ENCODE measurements at regions not wholly inside any gene's neighbourhood (a gene's known extent, or its start where the extent isn't known, plus 50 kb on each side); places are given as distances from the start of the nearest gene placed in this dataset.

DNA sequence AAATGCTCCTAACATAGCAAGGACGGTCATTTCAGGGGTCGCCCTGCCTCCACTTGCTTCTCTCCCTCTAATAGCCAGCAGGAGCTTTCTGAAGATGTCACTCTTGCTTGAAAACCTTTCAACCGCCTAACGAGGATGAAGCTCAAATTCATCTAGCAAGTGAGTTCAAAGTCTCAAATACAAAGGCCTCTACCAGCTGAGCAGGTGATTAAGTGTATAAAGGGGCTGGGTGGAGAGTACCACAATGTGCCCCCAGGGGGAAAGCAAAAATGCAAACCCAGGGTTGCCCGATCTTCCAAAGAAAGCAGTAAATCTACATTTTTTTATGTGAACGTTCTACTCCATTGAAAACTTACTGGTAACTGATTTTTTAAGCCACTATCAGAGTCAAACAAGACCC lies 50.4 kb upstream of the GRIP2 start:
- H3K4me3 ChIP-seq = no peak overlapping the region
- no peak for DNase-seq
- intact Hi-C loops (cut with DNase I) = no loop called here
- no peaks in the 10 kb centered on the region for H3K9me3 ChIP-seq
- ATAC-seq = no peak
- H3K27ac ChIP-seq = no peak overlapping the region
- TF ChIP-seq POLR2A (IDR thresholded peaks at IDR 0.05) (no peak), CTCF (IDR thresholded peaks at IDR 0.05) (no peak)
- 51% methylated on average over 5 of the region's 6 CpGs for WGBS (ENCODE audit: insufficient coverage, low coverage, low lambda C conversion rate, missing lambda C conversion rate)
- H3K36me3 ChIP-seq = no peaks in the 10 kb centered on the region
- H3K4me1 ChIP-seq = peaks cover 0 to 7% (median 0%) of the 10 kb centered on the region in 4 donors
- H3K27me3 ChIP-seq = no peaks in the 10 kb centered on the region

DNA sequence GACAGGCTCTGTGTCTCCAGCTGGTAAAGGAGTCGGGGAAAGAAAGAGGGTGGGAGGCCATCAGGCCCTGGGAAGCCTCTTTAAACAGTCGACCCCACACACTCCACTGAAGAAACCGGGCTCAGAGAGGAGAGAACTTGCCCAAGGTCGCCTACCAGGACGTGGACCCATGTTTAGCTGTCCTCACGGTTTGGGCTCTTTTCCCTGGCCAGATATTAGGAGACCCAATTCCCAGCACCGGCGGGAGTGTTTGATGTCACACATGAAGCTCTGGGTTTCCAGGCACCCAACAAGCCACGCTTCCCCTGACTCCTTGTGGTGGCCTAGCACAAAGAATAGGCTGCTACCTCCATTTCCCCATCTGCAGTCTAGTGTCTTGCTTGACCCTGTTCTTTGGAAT lies 52.2 kb upstream of the GRIP2 start:
- H3K27me3 ChIP-seq = no peaks in the 10 kb centered on the region
- no peak overlapping the region for H3K4me3 ChIP-seq
- no peak for ATAC-seq
- intact Hi-C loops (cut with DNase I) = no loop called here
- peaks cover 0 to 7% (median 0%) of the 10 kb centered on the region in 4 donors for H3K4me1 ChIP-seq
- H3K36me3 ChIP-seq = no peaks in the 10 kb centered on the region
- 84% methylated on average over 5 of the region's 9 CpGs for WGBS (ENCODE audit: insufficient coverage, low coverage, low lambda C conversion rate, missing lambda C conversion rate)
- H3K27ac ChIP-seq = no peak overlapping the region
- no peaks in the 10 kb centered on the region for H3K9me3 ChIP-seq
- DNase-seq = no peak
- TF ChIP-seq CTCF (IDR thresholded peaks at IDR 0.05) (no peak), POLR2A (IDR thresholded peaks at IDR 0.05) (no peak)

- ATAC-seq = no peak
- Histone ChIP-seq H3K36me3 (no peaks in the 10 kb centered on the region), H3K27ac (no peak overlapping the region), H3K4me1 (peaks cover 0 to 5% (median 0%) of the 10 kb centered on the region in 4 donors), H3K4me3 (no peak overlapping the region), H3K9me3 (no peaks in the 10 kb centered on the region), H3K27me3 (no peaks in the 10 kb centered on the region)
- intact Hi-C loops (cut with DNase I) = no loop called here
- no peak for DNase-seq
- 66% methylated on average over 3 of the region's 5 CpGs for WGBS (ENCODE audit: insufficient coverage, low coverage, low lambda C conversion rate, missing lambda C conversion rate)
- TF ChIP-seq POLR2A (IDR thresholded peaks at IDR 0.05) = no peak
- no peak for TF ChIP-seq CTCF (IDR thresholded peaks at IDR 0.05)
Measured at GRCh38 chr3:14592836-14593235, 52.7 kb upstream of the GRIP2 start.

DNA sequence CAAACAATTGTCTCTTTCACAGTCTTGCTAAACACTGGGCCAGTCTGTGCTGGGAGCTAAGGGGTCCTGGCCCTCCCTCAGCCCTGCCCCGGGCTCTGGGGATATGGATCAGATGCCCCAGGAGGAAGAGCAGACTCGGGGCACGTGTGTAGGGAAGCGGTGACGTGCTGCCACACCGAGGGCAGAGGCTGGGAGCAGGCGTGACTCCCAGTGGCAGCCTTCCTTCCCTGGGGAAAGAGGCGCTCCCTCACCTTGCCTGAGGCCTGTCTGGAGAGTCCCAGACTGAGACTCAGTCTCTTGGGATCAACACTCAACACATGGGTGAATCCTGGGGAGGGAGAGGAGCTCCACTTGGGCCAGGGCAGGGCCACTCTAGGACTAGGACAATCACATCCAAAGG lies 54.1 kb upstream of the GRIP2 start:
- Histone ChIP-seq H3K9me3 (no peaks in the 10 kb centered on the region), H3K4me1 (no peaks in the 10 kb centered on the region), H3K4me3 (no peak overlapping the region), H3K27ac (no peak overlapping the region), H3K36me3 (no peaks in the 10 kb centered on the region), H3K27me3 (no peaks in the 10 kb centered on the region)
- intact Hi-C loops (cut with DNase I) = no loop called here
- no peak for ATAC-seq
- WGBS (ENCODE audit: insufficient coverage, low coverage, low lambda C conversion rate, missing lambda C conversion rate) = 61% methylated on average over 7 of the region's 8 CpGs
- no peak for DNase-seq
- TF ChIP-seq POLR2A (IDR thresholded peaks at IDR 0.05) (no peak), CTCF (IDR thresholded peaks at IDR 0.05) (no peak)

- no peak overlapping the region for H3K27ac ChIP-seq
- ATAC-seq = no peak
- DNase-seq = no peak
- no peaks in the 10 kb centered on the region for H3K4me1 ChIP-seq
- H3K4me3 ChIP-seq = no peak overlapping the region
- no peaks in the 10 kb centered on the region for H3K36me3 ChIP-seq
- 92% methylated on average over 2 of the region's 8 CpGs for WGBS (ENCODE audit: insufficient coverage, low coverage, low lambda C conversion rate, missing lambda C conversion rate)
- H3K27me3 ChIP-seq = no peaks in the 10 kb centered on the region
- no peaks in the 10 kb centered on the region for H3K9me3 ChIP-seq
- intact Hi-C loops (cut with DNase I) = no loop called here
- no peak for TF ChIP-seq CTCF (IDR thresholded peaks at IDR 0.05)
- no peak for TF ChIP-seq POLR2A (IDR thresholded peaks at IDR 0.05)
Measured at GRCh38 chr3:14595561-14595960, 55.4 kb upstream of the GRIP2 start.

All from right lobe of liver (tissue), 6 donors.